SK-N-SH treated with all-trans-retinoic acid at 6 μM for 48 hours (cell line): ENCODE measurements at regions not wholly inside any gene's neighbourhood (a gene's known extent, or its start where the extent isn't known, plus 50 kb on each side); places are given as distances from the start of the nearest gene placed in this dataset.

ENCODE experiments used
- ARNTL ChIP-seq: fragments of 450-650 bp; formaldehyde crosslinking; IDR thresholded peaks from 2 replicates; pipeline ENCODE4 v1.5.0; 2020; ENCODE audit warnings: low read depth, mild to moderate bottlenecking, moderate library complexity, borderline replicate concordance
- ESRRG ChIP-seq: fragments of 250-450 bp; sonication (Bioruptor Pico); IDR thresholded peaks from 2 replicates; pipeline ENCODE4 v1.6.1; 2021; ENCODE audit warnings: mild to moderate bottlenecking
- GLIS3 ChIP-seq: fragments of 250-450 bp; sonication (Bioruptor Pico); IDR thresholded peaks from 2 replicates; pipeline ENCODE4 v1.5.0; 2020; ENCODE audit warnings: mild to moderate bottlenecking, moderate library complexity
- OSR1 ChIP-seq: fragments of 250-450 bp; sonication (Bioruptor Pico); IDR thresholded peaks from 2 replicates; pipeline ENCODE4 v1.8.0; 2022; ENCODE audit warnings: moderate library complexity, mild to moderate bottlenecking, inconsistent platforms
- RARB ChIP-seq: fragments of 250-450 bp; sonication (Bioruptor Pico); IDR thresholded peaks from 2 replicates; pipeline ENCODE4 v1.8.0; 2021; ENCODE audit warnings: mild to moderate bottlenecking, moderate library complexity
- TOX ChIP-seq: fragments of 250-450 bp; sonication (Bioruptor Pico); IDR thresholded peaks from 2 replicates; pipeline ENCODE4 v1.8.0; 2021; ENCODE audit warnings: mild to moderate bottlenecking, moderate library complexity, borderline replicate concordance
- ZFP3 ChIP-seq: fragments of 250-450 bp; sonication (Bioruptor Pico); IDR thresholded peaks from 2 replicates; pipeline ENCODE4 v1.5.0; 2020; ENCODE audit warnings: mild to moderate bottlenecking, moderate library complexity
- ZFP30 ChIP-seq: fragments of 450-650 bp; formaldehyde crosslinking; IDR thresholded peaks from 2 replicates; pipeline ENCODE4 v1.5.0; 2022; ENCODE audit warnings: mild to moderate bottlenecking, moderate library complexity
- ZNF8 ChIP-seq: fragments of 450-650 bp; formaldehyde crosslinking; IDR thresholded peaks from 2 replicates; pipeline ENCODE4 v1.5.0; 2020; ENCODE audit warnings: mild to moderate bottlenecking, moderate library complexity
- TF ChIP-seq, protein P1 (sequence below): fragments of 250-450 bp; sonication (Bioruptor Pico); IDR thresholded peaks from 2 replicates; pipeline ENCODE4 v1.8.0; 2020; ENCODE audit warnings: mild to moderate bottlenecking, moderate library complexity, borderline replicate concordance
- TF ChIP-seq, protein P2 (sequence below): fragments of 250-450 bp; sonication (Bioruptor Pico); IDR thresholded peaks from 2 replicates; pipeline ENCODE4 v1.8.0; 2021; ENCODE audit warnings: low read depth, mild to moderate bottlenecking, moderate library complexity, borderline replicate concordance
- TF ChIP-seq, protein P3 (sequence below): fragments of 250-450 bp; sonication (Bioruptor Pico); IDR thresholded peaks from 2 replicates; pipeline ENCODE4 v1.5.1; 2020; ENCODE audit warnings: low read depth, mild to moderate bottlenecking, moderate library complexity

DNA sequence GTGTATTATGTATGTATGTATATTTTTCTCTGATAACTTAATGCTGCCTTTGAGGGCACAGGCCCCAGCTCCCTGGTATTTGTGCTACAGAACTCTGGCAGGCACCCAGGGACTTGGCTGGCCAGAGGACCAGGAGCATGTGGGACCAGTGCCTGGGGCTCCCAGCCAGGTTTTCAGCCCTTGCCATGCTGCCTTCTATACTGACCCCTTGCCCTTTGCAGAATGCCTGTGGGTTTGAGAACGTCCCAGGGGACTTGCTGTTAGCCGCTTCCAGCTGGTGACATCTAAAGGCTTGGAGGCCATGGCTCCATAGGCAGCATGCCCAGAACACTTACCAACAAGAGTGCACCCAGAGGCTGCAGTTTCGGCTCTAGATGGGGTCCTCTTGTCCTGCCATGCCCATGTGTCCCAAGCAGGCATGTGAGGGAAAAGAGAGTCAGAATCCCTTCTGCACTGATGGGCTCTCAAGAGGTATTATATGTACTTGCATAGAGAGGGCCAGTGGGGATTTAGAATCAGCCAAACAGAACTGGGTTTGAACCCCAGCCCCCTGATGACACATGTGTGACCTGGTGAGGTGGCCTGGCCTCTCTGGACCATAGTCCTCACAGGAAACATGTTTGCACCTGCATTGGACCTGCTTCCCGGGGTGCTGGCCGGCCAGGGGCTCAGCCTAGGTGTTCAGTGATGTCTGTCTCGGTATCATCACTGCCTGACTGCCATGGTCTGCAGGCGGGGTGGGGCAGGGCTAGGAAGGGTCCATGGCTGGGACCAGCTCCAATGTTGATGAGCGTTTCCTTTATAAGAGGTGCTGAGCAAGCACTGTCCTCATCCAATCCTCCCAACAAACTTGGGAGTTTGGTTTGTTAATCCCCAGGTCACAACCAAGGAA, 119.2 kb upstream of the FHL2 start:
- TF ChIP-seq, protein P1, sequence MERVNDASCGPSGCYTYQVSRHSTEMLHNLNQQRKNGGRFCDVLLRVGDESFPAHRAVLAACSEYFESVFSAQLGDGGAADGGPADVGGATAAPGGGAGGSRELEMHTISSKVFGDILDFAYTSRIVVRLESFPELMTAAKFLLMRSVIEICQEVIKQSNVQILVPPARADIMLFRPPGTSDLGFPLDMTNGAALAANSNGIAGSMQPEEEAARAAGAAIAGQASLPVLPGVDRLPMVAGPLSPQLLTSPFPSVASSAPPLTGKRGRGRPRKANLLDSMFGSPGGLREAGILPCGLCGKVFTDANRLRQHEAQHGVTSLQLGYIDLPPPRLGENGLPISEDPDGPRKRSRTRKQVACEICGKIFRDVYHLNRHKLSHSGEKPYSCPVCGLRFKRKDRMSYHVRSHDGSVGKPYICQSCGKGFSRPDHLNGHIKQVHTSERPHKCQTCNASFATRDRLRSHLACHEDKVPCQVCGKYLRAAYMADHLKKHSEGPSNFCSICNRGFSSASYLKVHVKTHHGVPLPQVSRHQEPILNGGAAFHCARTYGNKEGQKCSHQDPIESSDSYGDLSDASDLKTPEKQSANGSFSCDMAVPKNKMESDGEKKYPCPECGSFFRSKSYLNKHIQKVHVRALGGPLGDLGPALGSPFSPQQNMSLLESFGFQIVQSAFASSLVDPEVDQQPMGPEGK (CRISPR knock-in tag): no peak
- no peak for TF ChIP-seq ZNF8
- TF ChIP-seq GLIS3 (CRISPR knock-in tag): no peak
- no peak for TF ChIP-seq ZFP30 (CRISPR knock-in tag)
- TF ChIP-seq ZFP3 (CRISPR knock-in tag): no peak
- no peak for TF ChIP-seq RARB (CRISPR knock-in tag)
- no peak for TF ChIP-seq TOX (CRISPR knock-in tag)
- TF ChIP-seq, protein P2, sequence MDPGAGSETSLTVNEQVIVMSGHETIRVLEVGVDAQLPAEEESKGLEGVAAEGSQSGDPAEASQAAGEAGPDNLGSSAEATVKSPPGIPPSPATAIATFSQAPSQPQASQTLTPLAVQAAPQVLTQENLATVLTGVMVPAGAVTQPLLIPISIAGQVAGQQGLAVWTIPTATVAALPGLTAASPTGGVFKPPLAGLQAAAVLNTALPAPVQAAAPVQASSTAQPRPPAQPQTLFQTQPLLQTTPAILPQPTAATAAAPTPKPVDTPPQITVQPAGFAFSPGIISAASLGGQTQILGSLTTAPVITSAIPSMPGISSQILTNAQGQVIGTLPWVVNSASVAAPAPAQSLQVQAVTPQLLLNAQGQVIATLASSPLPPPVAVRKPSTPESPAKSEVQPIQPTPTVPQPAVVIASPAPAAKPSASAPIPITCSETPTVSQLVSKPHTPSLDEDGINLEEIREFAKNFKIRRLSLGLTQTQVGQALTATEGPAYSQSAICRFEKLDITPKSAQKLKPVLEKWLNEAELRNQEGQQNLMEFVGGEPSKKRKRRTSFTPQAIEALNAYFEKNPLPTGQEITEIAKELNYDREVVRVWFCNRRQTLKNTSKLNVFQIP (CRISPR knock-in tag): no peak
- no peak for TF ChIP-seq OSR1 (CRISPR knock-in tag)
- TF ChIP-seq ESRRG: no peak
- no peak for TF ChIP-seq ARNTL (CRISPR knock-in tag)
- TF ChIP-seq, protein P3, sequence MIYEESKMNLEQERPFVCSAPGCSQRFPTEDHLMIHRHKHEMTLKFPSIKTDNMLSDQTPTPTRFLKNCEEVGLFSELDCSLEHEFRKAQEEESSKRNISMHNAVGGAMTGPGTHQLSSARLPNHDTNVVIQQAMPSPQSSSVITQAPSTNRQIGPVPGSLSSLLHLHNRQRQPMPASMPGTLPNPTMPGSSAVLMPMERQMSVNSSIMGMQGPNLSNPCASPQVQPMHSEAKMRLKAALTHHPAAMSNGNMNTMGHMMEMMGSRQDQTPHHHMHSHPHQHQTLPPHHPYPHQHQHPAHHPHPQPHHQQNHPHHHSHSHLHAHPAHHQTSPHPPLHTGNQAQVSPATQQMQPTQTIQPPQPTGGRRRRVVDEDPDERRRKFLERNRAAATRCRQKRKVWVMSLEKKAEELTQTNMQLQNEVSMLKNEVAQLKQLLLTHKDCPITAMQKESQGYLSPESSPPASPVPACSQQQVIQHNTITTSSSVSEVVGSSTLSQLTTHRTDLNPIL (CRISPR knock-in tag): no peak
